ENCODE measurements at regions not wholly inside any gene's neighbourhood (a gene's known extent, or its start where the extent isn't known, plus 50 kb on each side); places are given as distances from the start of the nearest gene placed in this dataset.

DNA sequence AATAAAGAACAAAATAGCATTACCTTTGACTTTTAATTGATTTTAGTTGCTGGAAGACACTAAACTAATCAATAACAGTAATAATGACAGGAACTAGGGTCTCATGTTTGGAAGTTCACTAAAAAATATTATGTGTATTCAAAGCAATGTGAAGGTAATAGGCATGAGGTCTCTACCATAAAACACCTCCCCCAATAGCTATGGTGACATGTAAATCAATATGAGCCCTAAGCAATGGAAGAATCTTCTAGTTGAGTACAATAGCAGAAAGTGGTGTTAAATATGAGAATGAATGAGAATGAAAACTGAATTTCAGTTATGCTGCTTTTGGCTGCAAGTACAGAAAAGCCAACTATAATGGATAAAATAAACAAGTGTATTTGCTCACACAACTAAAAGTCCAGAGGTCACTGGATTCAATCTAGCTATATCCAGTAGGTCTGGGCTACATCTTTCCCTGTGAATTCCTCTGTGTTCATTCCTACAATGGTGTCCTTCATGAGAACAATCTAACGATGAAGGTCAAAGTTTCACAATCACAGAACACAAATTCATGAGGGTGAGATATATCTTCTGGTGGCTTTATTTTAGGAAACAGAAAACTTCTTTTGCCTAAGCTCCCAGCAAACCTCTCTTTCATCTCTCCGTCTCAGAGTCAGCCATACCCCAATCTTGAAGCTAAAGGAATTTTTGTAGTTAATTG lies 728.0 kb downstream of the FSCB start:
- no peaks in the 10 kb centered on the region for H3K27me3 ChIP-seq
- TF ChIP-seq, protein P1, sequence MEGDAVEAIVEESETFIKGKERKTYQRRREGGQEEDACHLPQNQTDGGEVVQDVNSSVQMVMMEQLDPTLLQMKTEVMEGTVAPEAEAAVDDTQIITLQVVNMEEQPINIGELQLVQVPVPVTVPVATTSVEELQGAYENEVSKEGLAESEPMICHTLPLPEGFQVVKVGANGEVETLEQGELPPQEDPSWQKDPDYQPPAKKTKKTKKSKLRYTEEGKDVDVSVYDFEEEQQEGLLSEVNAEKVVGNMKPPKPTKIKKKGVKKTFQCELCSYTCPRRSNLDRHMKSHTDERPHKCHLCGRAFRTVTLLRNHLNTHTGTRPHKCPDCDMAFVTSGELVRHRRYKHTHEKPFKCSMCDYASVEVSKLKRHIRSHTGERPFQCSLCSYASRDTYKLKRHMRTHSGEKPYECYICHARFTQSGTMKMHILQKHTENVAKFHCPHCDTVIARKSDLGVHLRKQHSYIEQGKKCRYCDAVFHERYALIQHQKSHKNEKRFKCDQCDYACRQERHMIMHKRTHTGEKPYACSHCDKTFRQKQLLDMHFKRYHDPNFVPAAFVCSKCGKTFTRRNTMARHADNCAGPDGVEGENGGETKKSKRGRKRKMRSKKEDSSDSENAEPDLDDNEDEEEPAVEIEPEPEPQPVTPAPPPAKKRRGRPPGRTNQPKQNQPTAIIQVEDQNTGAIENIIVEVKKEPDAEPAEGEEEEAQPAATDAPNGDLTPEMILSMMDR (IDR thresholded peaks at IDR 0.05), result no peak
- no peak for TF ChIP-seq POLR2A (IDR thresholded peaks at IDR 0.05)
- no peak for TF ChIP-seq EP300 (IDR thresholded peaks at IDR 0.05)
- no peaks in the 10 kb centered on the region for H3K4me1 ChIP-seq
- no peak overlapping the region for H3K27ac ChIP-seq
- no peaks in the 10 kb centered on the region for H3K36me3 ChIP-seq
- WGBS, 2 donors, result 18 to 48% methylated on average over 2 of the region's 2 CpGs
- no peak for DNase-seq (ENCODE audit: low spot score in 2 of 2)
- no peak overlapping the region for H3K4me3 ChIP-seq
- peaks cover 0 to 5% (median 0%) of the 10 kb centered on the region in 4 donors for H3K9me3 ChIP-seq

DNA sequence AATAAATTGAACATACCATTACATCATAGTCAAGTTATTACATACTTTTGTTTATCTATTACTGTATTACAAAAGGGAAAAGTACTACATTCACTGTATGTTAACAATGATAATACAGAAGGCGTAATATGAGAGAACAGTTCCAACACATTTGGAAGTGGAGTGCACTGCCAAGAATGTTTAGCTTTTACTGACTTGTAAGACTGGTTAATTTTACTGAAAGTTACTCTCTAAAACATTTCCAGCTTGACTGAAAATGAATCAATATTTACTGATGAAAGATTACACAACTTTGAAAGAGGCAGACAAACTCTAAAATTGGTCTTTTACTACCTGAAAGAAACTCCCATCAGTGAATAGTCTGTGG lies 728.5 kb downstream of the FSCB start:
- no peak overlapping the region for H3K4me3 ChIP-seq
- no peak for DNase-seq (ENCODE audit: low spot score in 2 of 2)
- peaks cover 0 to 5% (median 0%) of the 10 kb centered on the region in 4 donors for H3K9me3 ChIP-seq
- no peaks in the 10 kb centered on the region for H3K4me1 ChIP-seq
- H3K27me3 ChIP-seq, result no peaks in the 10 kb centered on the region
- 49 to 68% methylated on average over 1 of the region's 1 CpG for WGBS, 2 donors
- H3K36me3 ChIP-seq, result no peaks in the 10 kb centered on the region
- H3K27ac ChIP-seq, result no peak overlapping the region
- TF ChIP-seq EP300 (IDR thresholded peaks at IDR 0.05) (no peak), POLR2A (IDR thresholded peaks at IDR 0.05) (no peak)
- TF ChIP-seq, protein P1 (IDR thresholded peaks at IDR 0.05), result no peak

DNA sequence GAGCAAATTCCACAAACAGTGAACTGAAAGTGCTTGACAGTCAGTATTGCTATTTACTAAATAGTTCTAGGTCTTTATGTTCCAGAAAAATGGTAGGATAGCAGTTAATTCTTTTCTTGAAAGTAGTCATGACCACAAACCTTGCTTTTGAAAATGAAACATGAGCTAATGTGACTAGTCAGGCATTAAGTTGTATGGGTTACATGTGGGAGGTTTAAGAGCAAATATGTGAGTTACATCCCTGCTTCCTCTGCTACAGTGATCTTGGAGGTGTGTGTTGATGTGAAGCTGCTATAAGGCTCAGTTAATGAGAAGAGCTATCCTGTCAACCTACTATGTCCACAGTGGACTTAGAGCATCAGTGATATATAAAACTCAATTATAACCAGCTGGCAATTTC lies 741.6 kb downstream of the FSCB start:
- DNase-seq (ENCODE audit: low spot score in 2 of 2), result no peak
- TF ChIP-seq POLR2A (IDR thresholded peaks at IDR 0.05) (no peak), EP300 (IDR thresholded peaks at IDR 0.05) (no peak)
- TF ChIP-seq, protein P1 (IDR thresholded peaks at IDR 0.05), result no peak
- Histone ChIP-seq H3K27ac (no peak overlapping the region), H3K4me3 (no peak overlapping the region), H3K4me1 (no peaks in the 10 kb centered on the region), H3K9me3 (no peaks in the 10 kb centered on the region), H3K27me3 (no peaks in the 10 kb centered on the region), H3K36me3 (no peaks in the 10 kb centered on the region)

DNA sequence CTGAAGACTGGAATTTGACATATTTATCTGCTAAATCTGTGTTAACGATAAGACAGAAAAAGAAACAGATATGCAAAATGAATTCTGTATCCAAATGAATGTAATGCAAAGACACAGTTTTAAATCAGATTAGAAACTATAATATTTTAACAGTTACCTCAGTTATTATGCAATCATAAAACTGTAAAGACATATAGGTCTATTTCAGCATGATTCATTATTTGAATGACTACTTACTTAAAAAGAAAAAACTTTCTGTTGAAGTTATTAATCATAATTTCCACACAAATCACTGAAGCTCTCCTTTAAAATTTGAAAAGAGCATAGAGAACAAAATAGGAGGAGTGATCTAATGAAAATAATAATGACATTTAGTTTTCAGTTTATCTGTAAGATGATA lies 742.6 kb downstream of the FSCB start:
- H3K36me3 ChIP-seq, result no peaks in the 10 kb centered on the region
- no peak for DNase-seq (ENCODE audit: low spot score in 2 of 2)
- no peaks in the 10 kb centered on the region for H3K27me3 ChIP-seq
- no peaks in the 10 kb centered on the region for H3K9me3 ChIP-seq
- WGBS, 2 donors, result 88 to 92% methylated on average over 1 of the region's 1 CpG
- no peak overlapping the region for H3K27ac ChIP-seq
- no peaks in the 10 kb centered on the region for H3K4me1 ChIP-seq
- no peak overlapping the region for H3K4me3 ChIP-seq
- TF ChIP-seq EP300 (IDR thresholded peaks at IDR 0.05), result no peak
- TF ChIP-seq POLR2A (IDR thresholded peaks at IDR 0.05), result no peak
- TF ChIP-seq, protein P1 (IDR thresholded peaks at IDR 0.05), result no peak

DNA sequence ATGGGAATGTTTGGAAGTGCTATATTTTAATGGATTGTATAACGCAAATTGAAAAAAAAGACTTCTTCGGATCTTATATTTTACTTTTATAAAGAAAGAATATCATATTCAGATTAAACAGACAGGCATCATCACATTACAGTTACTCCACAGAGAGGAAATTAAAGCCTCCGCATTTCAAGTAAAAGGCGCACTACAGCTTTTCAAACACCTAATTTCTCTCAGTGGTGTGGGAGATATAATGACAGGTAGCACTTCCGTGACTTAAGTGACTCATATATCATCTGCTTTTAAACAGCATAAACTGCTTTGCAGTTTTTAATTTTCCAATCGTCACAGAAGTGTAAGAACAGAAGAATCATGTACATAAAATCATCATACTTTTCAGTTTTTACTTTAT lies 751.4 kb downstream of the FSCB start:
- no peak overlapping the region for H3K27ac ChIP-seq
- H3K4me1 ChIP-seq, result no peaks in the 10 kb centered on the region
- 80 to 84% methylated on average over 6 of the region's 6 CpGs for WGBS, 2 donors
- DNase-seq (ENCODE audit: low spot score in 2 of 2), result no peak
- H3K27me3 ChIP-seq, result no peaks in the 10 kb centered on the region
- H3K9me3 ChIP-seq, result no peaks in the 10 kb centered on the region
- no peak overlapping the region for H3K4me3 ChIP-seq
- H3K36me3 ChIP-seq, result no peaks in the 10 kb centered on the region
- TF ChIP-seq EP300 (IDR thresholded peaks at IDR 0.05), result no peak
- TF ChIP-seq POLR2A (IDR thresholded peaks at IDR 0.05), result no peak
- TF ChIP-seq, protein P1 (IDR thresholded peaks at IDR 0.05), result no peak
